AG04450 (cell line): ENCODE measurements at regions not wholly inside any gene's neighbourhood (a gene's known extent, or its start where the extent isn't known, plus 50 kb on each side); places are given as distances from the start of the nearest gene placed in this dataset.
A peak's percentile ranks its signal among the peaks of the same experiment; 100 is the strongest.
"Not testable (repeated sequence)": the region's sequence is repeated elsewhere in the genome, so short reads cannot be mapped to it uniquely, and the experiment has no call there.

Source experiments
- CTCF ChIA-PET: fragments of 300-600, 350-600 bp; formaldehyde crosslinking; extraction: SDS; loops from one replicate; lab custom pipeline; 2022; ENCODE audit warnings: antibody characterized with exemption, inconsistent platforms; lab: Charles Lee
- POLR2A ChIA-PET: fragments of 350-600 bp; formaldehyde crosslinking; extraction: SDS; loops from one replicate; lab custom pipeline; 2021; ENCODE audit warnings: antibody characterized with exemption, inconsistent platforms; lab: Yijun Ruan, JAX
- DNase-seq: peaks from one replicate; pipeline ENCODE4 v3.0.0-alpha.2; 2011; ENCODE audit warnings: low read depth, low spot score
- H3K27ac ChIP-seq: one replicate; pipeline ENCODE4 v1.5.1; 2012; ENCODE audit warnings: low read depth, low read length, control low read depth
- H3K27me3 ChIP-seq: one replicate; pipeline ENCODE4 v1.6.0; 2012; ENCODE audit warnings: low read length; ENCODE audit not compliant: control insufficient read depth, insufficient read depth
- H3K4me3 ChIP-seq: 2 replicates; pipeline ENCODE4 v1.5.1; 2011; ENCODE audit warnings: mild to moderate bottlenecking, low read depth, low read length, control low read depth
- H3K9me3 ChIP-seq: 2 replicates; pipeline ENCODE4 v1.5.1; 2012; ENCODE audit warnings: low read length; ENCODE audit not compliant: control insufficient read depth, insufficient read depth
- TF ChIP-seq, protein P1 (sequence below): IDR thresholded peaks from 2 replicates; pipeline ENCODE4 v1.5.1; 2011; ENCODE audit warnings: low read depth, low read length, control low read depth, inconsistent platforms

DNA sequence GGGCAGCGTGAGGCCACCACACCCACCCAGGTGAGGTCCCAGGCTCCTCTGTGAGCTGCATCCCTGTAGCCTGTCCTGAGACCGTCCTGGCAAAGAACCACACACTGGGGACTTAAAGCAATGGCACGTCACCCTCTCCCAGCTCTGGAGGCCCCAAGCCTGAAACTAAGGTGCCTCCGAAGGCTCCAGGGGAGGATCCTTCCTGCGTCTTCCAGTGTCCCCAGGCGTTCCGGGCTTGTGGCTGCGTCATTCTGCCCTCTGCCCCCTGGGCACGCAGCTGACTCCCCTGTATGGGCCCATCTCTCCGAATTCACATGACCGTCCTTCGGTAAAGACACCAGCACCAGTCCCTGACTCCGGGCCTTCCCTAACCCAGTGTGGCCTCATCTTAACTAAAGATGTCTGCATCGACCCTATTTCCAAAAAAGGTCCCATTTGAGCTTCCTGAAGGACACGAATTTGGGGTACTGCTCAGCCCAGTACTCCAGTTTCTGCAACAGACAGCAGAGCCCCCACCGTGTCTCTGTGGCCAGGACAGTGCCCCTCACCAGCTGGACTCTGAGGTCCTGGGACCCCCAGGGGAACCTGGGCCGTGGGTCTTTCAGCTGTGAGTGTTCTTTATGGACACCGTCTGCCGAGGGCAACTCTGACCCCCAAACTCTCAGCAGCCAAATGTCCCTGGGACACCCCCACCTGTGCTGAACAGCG lies 75.2 kb upstream of the CTDP1 start:
- H3K9me3 ChIP-seq = no peaks in the 10 kb centered on the region; the same call in 1 of the 2 replicates
- peak overlapping the region; percentile 11 for H3K27ac ChIP-seq
- TF ChIP-seq, protein P1, sequence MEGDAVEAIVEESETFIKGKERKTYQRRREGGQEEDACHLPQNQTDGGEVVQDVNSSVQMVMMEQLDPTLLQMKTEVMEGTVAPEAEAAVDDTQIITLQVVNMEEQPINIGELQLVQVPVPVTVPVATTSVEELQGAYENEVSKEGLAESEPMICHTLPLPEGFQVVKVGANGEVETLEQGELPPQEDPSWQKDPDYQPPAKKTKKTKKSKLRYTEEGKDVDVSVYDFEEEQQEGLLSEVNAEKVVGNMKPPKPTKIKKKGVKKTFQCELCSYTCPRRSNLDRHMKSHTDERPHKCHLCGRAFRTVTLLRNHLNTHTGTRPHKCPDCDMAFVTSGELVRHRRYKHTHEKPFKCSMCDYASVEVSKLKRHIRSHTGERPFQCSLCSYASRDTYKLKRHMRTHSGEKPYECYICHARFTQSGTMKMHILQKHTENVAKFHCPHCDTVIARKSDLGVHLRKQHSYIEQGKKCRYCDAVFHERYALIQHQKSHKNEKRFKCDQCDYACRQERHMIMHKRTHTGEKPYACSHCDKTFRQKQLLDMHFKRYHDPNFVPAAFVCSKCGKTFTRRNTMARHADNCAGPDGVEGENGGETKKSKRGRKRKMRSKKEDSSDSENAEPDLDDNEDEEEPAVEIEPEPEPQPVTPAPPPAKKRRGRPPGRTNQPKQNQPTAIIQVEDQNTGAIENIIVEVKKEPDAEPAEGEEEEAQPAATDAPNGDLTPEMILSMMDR = no peak
- H3K4me3 ChIP-seq = no peak overlapping the region
- CTCF ChIA-PET = no interaction called here
- H3K27me3 ChIP-seq = peaks cover 10% of the 10 kb centered on the region
- DNase-seq = no peak
- POLR2A ChIA-PET = no interaction called here

DNA sequence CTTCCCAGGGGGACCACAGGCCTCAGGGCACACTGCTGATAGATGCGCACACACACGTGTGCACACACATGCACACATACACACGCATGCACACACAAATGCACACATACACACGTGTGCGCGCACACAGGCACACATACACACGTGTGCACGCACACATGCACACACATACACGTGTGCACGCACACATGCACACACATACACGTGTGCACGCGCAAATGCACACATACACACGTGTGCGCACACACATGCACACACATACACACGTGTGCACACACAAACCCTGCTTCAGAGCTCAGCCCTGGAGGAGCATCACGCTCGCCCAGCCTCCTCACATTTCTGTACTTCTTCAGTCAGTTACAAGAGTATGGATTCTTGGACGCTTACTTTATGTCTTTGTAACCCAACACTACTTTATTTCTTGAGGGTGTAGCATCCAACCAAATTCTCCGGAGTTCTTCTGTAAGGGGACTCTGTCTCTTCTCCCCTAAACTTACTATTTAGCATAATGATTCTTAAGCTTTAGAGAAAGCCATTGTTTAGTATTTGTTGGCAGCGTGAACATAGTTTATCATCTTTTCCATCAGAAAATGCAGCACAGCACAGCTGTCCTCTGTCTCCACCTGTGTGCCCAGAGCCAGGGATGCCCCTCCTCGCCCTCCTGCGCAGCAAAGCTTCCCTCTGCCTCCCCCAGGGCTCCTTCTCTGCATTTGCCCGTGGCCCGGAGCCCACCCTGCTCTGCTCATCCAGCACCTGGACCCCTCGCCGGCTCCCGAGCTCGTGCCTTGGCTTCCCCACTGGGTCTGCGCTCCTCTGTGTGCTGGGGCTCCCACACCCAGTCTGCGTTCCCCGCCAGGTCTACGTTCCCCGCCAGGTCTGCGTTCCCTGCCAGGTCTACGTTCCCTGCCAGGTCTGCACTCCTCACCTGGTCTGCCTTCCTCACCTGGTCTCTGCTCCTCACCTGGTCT lies 74.4 kb upstream of the CTDP1 start:
- Histone ChIP-seq H3K4me3 (no peak overlapping the region), H3K27me3 (peaks cover 4% of the 10 kb centered on the region), H3K27ac (no peak overlapping the region), H3K9me3 (no peaks in the 10 kb centered on the region; the same call in 1 of the 2 replicates)
- no peak for DNase-seq
- TF ChIP-seq, protein P1 = no peak
- POLR2A ChIA-PET = no interaction called here
- CTCF ChIA-PET = no interaction called here

DNA sequence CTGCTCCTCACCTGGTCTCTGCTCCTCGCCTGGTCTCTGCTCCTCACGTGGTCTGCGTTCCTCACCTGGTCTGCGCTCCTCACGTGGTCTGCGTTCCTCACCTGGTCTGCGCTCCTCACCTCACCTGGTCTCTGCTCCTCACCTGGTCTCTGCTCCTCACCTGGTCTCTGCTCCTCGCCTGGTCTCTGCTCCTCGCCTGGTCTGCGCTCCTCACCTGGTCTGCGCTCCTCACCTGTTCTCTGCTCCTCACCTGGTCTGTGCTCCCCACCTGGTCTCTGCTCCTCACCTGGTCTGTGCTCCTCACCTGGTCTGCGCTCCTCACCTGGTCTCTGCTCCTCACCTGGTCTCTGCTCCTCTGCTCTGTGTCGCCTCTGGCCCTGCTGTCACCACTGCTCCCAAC lies 73.5 kb upstream of the CTDP1 start:
- POLR2A ChIA-PET, CTCF ChIA-PET, H3K27me3 ChIP-seq, H3K27ac ChIP-seq, H3K4me3 ChIP-seq, H3K9me3 ChIP-seq, DNase-seq: not testable (repeated sequence)

DNA sequence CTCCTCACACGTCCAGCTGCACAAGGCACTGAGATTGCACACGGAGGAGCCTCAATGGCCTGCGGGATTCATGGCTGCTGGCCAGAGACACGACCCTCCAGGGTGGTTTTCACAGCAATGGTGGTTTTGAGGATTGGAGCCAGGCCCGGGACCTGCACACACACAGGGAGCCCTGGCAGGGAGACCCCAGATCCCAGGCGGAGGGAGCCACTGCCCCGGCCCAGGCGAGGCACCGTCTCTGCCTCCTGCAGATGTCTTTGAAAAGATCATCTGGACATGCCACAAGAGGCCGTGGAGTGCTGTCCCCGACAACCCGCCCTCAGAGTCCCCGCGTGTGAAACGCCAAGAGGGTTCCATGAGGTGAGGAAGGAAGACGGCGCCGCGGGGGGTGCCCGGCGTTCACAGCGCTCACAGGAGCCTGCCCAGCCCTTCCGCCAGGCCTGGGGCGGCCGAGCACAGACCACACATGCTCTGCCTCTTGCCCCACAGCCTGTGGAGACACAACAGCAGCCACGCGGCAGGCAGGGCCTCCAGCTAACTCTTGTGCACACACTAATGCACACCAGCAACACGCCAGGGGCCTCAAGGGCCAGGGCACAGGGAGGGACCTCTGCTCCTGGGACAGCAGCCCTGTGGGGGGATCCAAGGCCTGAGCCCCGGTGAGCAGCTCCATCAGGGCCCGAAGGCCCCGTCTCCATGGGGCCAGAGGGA lies 72.8 kb upstream of the CTDP1 start:
- Histone ChIP-seq H3K4me3 (no peak overlapping the region), H3K27me3 (peaks cover 2% of the 10 kb centered on the region), H3K27ac (no peak overlapping the region), H3K9me3 (no peaks in the 10 kb centered on the region; the same call in 1 of the 2 replicates)
- ChIA-PET CTCF (no interaction called here), POLR2A (no interaction called here)
- DNase-seq = no peak
- TF ChIP-seq, protein P1 = no peak

DNA sequence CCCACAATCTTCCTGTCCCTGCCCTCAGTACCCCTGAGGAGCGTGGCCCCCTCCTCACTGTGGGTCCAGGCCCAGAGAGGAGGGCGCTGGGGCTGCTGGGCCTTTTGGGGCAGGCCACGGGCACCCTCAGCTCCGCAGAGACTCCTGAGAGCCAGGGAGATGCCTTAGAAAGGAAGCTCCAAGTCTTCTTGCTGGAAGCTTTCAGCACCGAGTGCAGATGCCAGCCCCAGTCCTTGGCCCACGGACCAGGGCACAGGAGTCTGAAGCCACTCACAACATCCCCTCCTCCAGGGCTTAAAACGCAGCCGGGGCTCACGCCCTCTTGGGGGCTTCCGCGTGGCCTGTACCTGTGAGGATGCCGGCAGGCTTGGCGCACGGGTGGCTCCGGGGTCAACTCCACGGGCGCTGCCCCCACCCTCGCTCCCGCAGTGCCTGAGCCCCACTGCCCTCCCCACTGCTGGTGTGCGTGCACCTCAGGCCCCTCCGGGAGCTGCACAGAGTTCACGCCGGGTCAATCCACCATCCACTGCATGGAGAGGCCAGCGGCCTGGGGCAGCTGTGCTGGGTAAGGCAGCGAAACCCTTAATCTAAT lies 72.1 kb upstream of the CTDP1 start:
- peaks cover 2% of the 10 kb centered on the region for H3K27me3 ChIP-seq
- no peaks in the 10 kb centered on the region; the same call in 1 of the 2 replicates for H3K9me3 ChIP-seq
- ChIA-PET CTCF (no interaction called here), POLR2A (no interaction called here)
- DNase-seq = no peak
- no peak overlapping the region for H3K27ac ChIP-seq
- TF ChIP-seq, protein P1 = no peak
- H3K4me3 ChIP-seq = no peak overlapping the region
